Skeletal muscle cell (primary cell): ENCODE measurements at regions not wholly inside any gene's neighbourhood (a gene's known extent, or its start where the extent isn't known, plus 50 kb on each side); places are given as distances from the start of the nearest gene placed in this dataset.
A peak's percentile ranks its signal among the peaks of the same experiment; 100 is the strongest.

Source experiments
- DNase-seq: peaks from one replicate; pipeline ENCODE4 v3.0.0-alpha.2; 2010; ENCODE audit warnings: low read depth
- H3K4me3 ChIP-seq: 2 replicates; pipeline ENCODE4 v1.5.1; 2011; ENCODE audit warnings: low read depth, mild to moderate bottlenecking, control low read depth, low read length, moderate library complexity

- DNase-seq = no peak
- no peak overlapping the region for H3K4me3 ChIP-seq
Measured at GRCh38 chr20:60628749-60629148, 623.3 kb upstream of the CDH4 start.

- no peak for DNase-seq
- H3K4me3 ChIP-seq = no peak overlapping the region
Measured at GRCh38 chr20:60629206-60629605, 622.9 kb upstream of the CDH4 start.

- H3K4me3 ChIP-seq = no peak overlapping the region
- no peak for DNase-seq
Measured at GRCh38 chr20:60630609-60631008, 621.5 kb upstream of the CDH4 start.

- no peak overlapping the region for H3K4me3 ChIP-seq
- no peak for DNase-seq
Measured at GRCh38 chr20:60631585-60632287, 620.3 kb upstream of the CDH4 start.

GRCh38 chr20:60632391-60633262, 619.4 kb upstream of the CDH4 start:
- H3K4me3 ChIP-seq = no peak overlapping the region
- peak; percentile 28 for DNase-seq

GRCh38 chr20:60634491-60635172, 617.4 kb upstream of the CDH4 start:
- DNase-seq = no peak
- H3K4me3 ChIP-seq = no peak overlapping the region

GRCh38 chr20:60636417-60636816, 615.6 kb upstream of the CDH4 start:
- no peak for DNase-seq
- no peak overlapping the region for H3K4me3 ChIP-seq

GRCh38 chr20:60637801-60638200, 614.3 kb upstream of the CDH4 start:
- no peak overlapping the region for H3K4me3 ChIP-seq
- DNase-seq = no peak

GRCh38 chr20:60638430-60639098, 613.5 kb upstream of the CDH4 start:
- no peak for DNase-seq

GRCh38 chr20:60641879-60642447, 610.1 kb upstream of the CDH4 start:
- no peak for DNase-seq
- no peak overlapping the region for H3K4me3 ChIP-seq

More at GRCh38 chr20:60638430-60639098, 613.5 kb upstream of the CDH4 start:
- no peak overlapping the region for H3K4me3 ChIP-seq

GRCh38 chr20:60642541-60642940, 609.5 kb upstream of the CDH4 start:
- no peak for DNase-seq
- no peak overlapping the region for H3K4me3 ChIP-seq

- DNase-seq = no peak
- H3K4me3 ChIP-seq = no peak overlapping the region
Measured at GRCh38 chr20:60648556-60648955, 603.5 kb upstream of the CDH4 start.

- no peak overlapping the region for H3K4me3 ChIP-seq
- DNase-seq = no peak
Measured at GRCh38 chr20:60649541-60649940, 602.5 kb upstream of the CDH4 start.

GRCh38 chr20:60650087-60650486, 602.0 kb upstream of the CDH4 start:
- DNase-seq = no peak
- H3K4me3 ChIP-seq = no peak overlapping the region

- H3K4me3 ChIP-seq = no peak overlapping the region
- DNase-seq = no peak
Measured at GRCh38 chr20:60652046-60652445, 600.0 kb upstream of the CDH4 start.

- H3K4me3 ChIP-seq = no peak overlapping the region
- DNase-seq = no peak
Measured at GRCh38 chr20:60652615-60653014, 599.4 kb upstream of the CDH4 start.

- H3K4me3 ChIP-seq = no peak overlapping the region
- DNase-seq = no peak
Measured at GRCh38 chr20:60653111-60653845, 598.8 kb upstream of the CDH4 start.

GRCh38 chr20:60658681-60659080, 593.4 kb upstream of the CDH4 start:
- DNase-seq = no peak

GRCh38 chr20:60659240-60659639, 592.8 kb upstream of the CDH4 start:
- DNase-seq = no peak

More at GRCh38 chr20:60658681-60659080, 593.4 kb upstream of the CDH4 start:
- no peak overlapping the region for H3K4me3 ChIP-seq

More at GRCh38 chr20:60659240-60659639, 592.8 kb upstream of the CDH4 start:
- no peak overlapping the region for H3K4me3 ChIP-seq
